ENCODE measurements at regions not wholly inside any gene's neighbourhood (a gene's known extent, or its start where the extent isn't known, plus 50 kb on each side); places are given as distances from the start of the nearest gene placed in this dataset.

- TF ChIP-seq PKNOX1 (IDR thresholded peaks at IDR 0.05) (no peak), ZNF384 (IDR thresholded peaks at IDR 0.05) (no peak), ARNT (IDR thresholded peaks at IDR 0.05) (no peak), HDGF (IDR thresholded peaks at IDR 0.05; ENCODE audit: borderline replicate concordance) (no peak), FOXK2 (IDR thresholded peaks at IDR 0.05) (no peak), CTBP1 (IDR thresholded peaks at IDR 0.05; ENCODE audit: borderline replicate concordance) (no peak), FOXM1 (IDR thresholded peaks at IDR 0.05; ENCODE audit: borderline replicate concordance) (no peak), BHLHE40 (IDR thresholded peaks at IDR 0.05; ENCODE audit: borderline replicate concordance) (no peak), NFRKB (IDR thresholded peaks at IDR 0.05) (no peak), TARDBP (IDR thresholded peaks at IDR 0.05) (no peak), SP1 (IDR thresholded peaks at IDR 0.05) (no peak), FOXA1 (IDR thresholded peaks at IDR 0.05) (no peak), L3MBTL2 (conservative IDR thresholded peaks at IDR 0.05) (no peak), LEF1 (IDR thresholded peaks at IDR 0.05; ENCODE audit: borderline replicate concordance) (no peak), SUZ12 (IDR thresholded peaks at IDR 0.05) (no peak), ELF4 (IDR thresholded peaks at IDR 0.05) (no peak)
- POLR2A ChIA-PET: no interaction called here
- DNase-seq (ENCODE audit: extremely low spot score): no peak
- CTCF ChIA-PET: no interaction called here
These were observed 584.1 kb downstream of the AJAP1 start for GRCh38 chr1:5238351-5239130.

GRCh38 chr1:5235355-5235899 is 581.0 kb downstream of the AJAP1 start:
- CTCF ChIA-PET: no interaction called here
- no peak for DNase-seq (ENCODE audit: extremely low spot score)
- no peak for TF ChIP-seq TARDBP (IDR thresholded peaks at IDR 0.05)
- no peak for TF ChIP-seq FOXK2 (IDR thresholded peaks at IDR 0.05)
- POLR2A ChIA-PET: no interaction called here

GRCh38 chr1:5232537-5232936 is 578.1 kb downstream of the AJAP1 start:
- ChIA-PET CTCF (no interaction called here), POLR2A (no interaction called here)
- no peak for DNase-seq (ENCODE audit: extremely low spot score)
- TF ChIP-seq LEF1 (IDR thresholded peaks at IDR 0.05; ENCODE audit: borderline replicate concordance) (no peak), SP1 (IDR thresholded peaks at IDR 0.05) (no peak), FOXA1 (IDR thresholded peaks at IDR 0.05) (no peak), HDGF (IDR thresholded peaks at IDR 0.05; ENCODE audit: borderline replicate concordance) (no peak), ZNF384 (IDR thresholded peaks at IDR 0.05) (no peak), FOXM1 (IDR thresholded peaks at IDR 0.05; ENCODE audit: borderline replicate concordance) (no peak), ELF4 (IDR thresholded peaks at IDR 0.05) (no peak), BHLHE40 (IDR thresholded peaks at IDR 0.05; ENCODE audit: borderline replicate concordance) (no peak), CTBP1 (IDR thresholded peaks at IDR 0.05; ENCODE audit: borderline replicate concordance) (no peak), PKNOX1 (IDR thresholded peaks at IDR 0.05) (no peak), L3MBTL2 (conservative IDR thresholded peaks at IDR 0.05) (no peak), ARNT (IDR thresholded peaks at IDR 0.05) (no peak), NFRKB (IDR thresholded peaks at IDR 0.05) (no peak)

GRCh38 chr1:5231541-5232315 is 577.3 kb downstream of the AJAP1 start:
- TF ChIP-seq L3MBTL2 (conservative IDR thresholded peaks at IDR 0.05) (no peak), FOXK2 (IDR thresholded peaks at IDR 0.05) (no peak), HDGF (IDR thresholded peaks at IDR 0.05; ENCODE audit: borderline replicate concordance) (no peak)
- ChIA-PET POLR2A (no interaction called here), CTCF (no interaction called here)
- no peak for DNase-seq (ENCODE audit: extremely low spot score)

- DNase-seq (ENCODE audit: extremely low spot score): no peak
- CTCF ChIA-PET: no interaction called here
- POLR2A ChIA-PET: no interaction called here
- TF ChIP-seq ARNT (IDR thresholded peaks at IDR 0.05): no peak
- TF ChIP-seq FOXA1 (IDR thresholded peaks at IDR 0.05): no peak
- no peak for TF ChIP-seq L3MBTL2 (conservative IDR thresholded peaks at IDR 0.05)
- TF ChIP-seq NFRKB (IDR thresholded peaks at IDR 0.05): no peak
These were observed 572.7 kb downstream of the AJAP1 start for GRCh38 chr1:5227114-5227513.

- CTCF ChIA-PET: no interaction called here
- POLR2A ChIA-PET: no interaction called here
- no peak for DNase-seq (ENCODE audit: extremely low spot score)
- no peak for TF ChIP-seq ELF4 (IDR thresholded peaks at IDR 0.05)
- TF ChIP-seq TARDBP (IDR thresholded peaks at IDR 0.05): no peak
- no peak for TF ChIP-seq NFRKB (IDR thresholded peaks at IDR 0.05)
- no peak for TF ChIP-seq FOXA1 (IDR thresholded peaks at IDR 0.05)
- TF ChIP-seq SUZ12 (IDR thresholded peaks at IDR 0.05): no peak
- no peak for TF ChIP-seq L3MBTL2 (conservative IDR thresholded peaks at IDR 0.05)
- TF ChIP-seq FOXK2 (IDR thresholded peaks at IDR 0.05): no peak
- no peak for TF ChIP-seq BHLHE40 (IDR thresholded peaks at IDR 0.05; ENCODE audit: borderline replicate concordance)
- no peak for TF ChIP-seq CTBP1 (IDR thresholded peaks at IDR 0.05; ENCODE audit: borderline replicate concordance)
- no peak for TF ChIP-seq HDGF (IDR thresholded peaks at IDR 0.05; ENCODE audit: borderline replicate concordance)
- TF ChIP-seq PKNOX1 (IDR thresholded peaks at IDR 0.05): no peak
- TF ChIP-seq LEF1 (IDR thresholded peaks at IDR 0.05; ENCODE audit: borderline replicate concordance): no peak
- no peak for TF ChIP-seq SP1 (IDR thresholded peaks at IDR 0.05)
- no peak for TF ChIP-seq ARNT (IDR thresholded peaks at IDR 0.05)
- no peak for TF ChIP-seq FOXM1 (IDR thresholded peaks at IDR 0.05; ENCODE audit: borderline replicate concordance)
- TF ChIP-seq ZNF384 (IDR thresholded peaks at IDR 0.05): no peak
These were observed 571.6 kb downstream of the AJAP1 start for GRCh38 chr1:5225707-5226704.

Measured in HEK293T (cell line).